GM23338 (cell line): ENCODE measurements at regions not wholly inside any gene's neighbourhood (a gene's known extent, or its start where the extent isn't known, plus 50 kb on each side); places are given as distances from the start of the nearest gene placed in this dataset.

ENCODE experiments used
- ATAC-seq: fragments of 200-7000 bp; cut with Tn5 transposase; 3 replicates; pipeline ENCODE4 v1.9.1; 2020
- DNase-seq: peaks from one replicate; pipeline ENCODE4 v3.0.0-alpha.2; 2015; ENCODE audit warnings: low spot score
- H2AFZ ChIP-seq: fragments of 200-600 bp; sonication (generic); 2 replicates; pipeline ENCODE4 v1.8.0; 2016; ENCODE audit warnings: antibody characterized with exemption, mild to moderate bottlenecking, moderate library complexity
- H3F3A ChIP-seq: fragments of 200-600 bp; sonication (generic); replicated peaks from 2 replicates; pipeline ENCODE4 v1.8.0; 2017; ENCODE audit warnings: antibody characterized with exemption, mixed run types, low read depth
- H3K27ac ChIP-seq: fragments of 200-600 bp; sonication (generic); 2 replicates; pipeline ENCODE4 v1.6.1; 2016; ENCODE audit warnings: low read depth
- H3K27me3 ChIP-seq: fragments of 200-600 bp; sonication (generic); 2 replicates; pipeline ENCODE4 v1.8.0; 2016; ENCODE audit warnings: mild to moderate bottlenecking, mixed run types, moderate library complexity; ENCODE audit not compliant: insufficient read depth
- H3K36me3 ChIP-seq: fragments of 200-600 bp; sonication (generic); 2 replicates; pipeline ENCODE4 v1.8.0; 2016; ENCODE audit warnings: mild to moderate bottlenecking; ENCODE audit not compliant: insufficient read depth
- H3K4me1 ChIP-seq: fragments of 200-600 bp; sonication (generic); 2 replicates; pipeline ENCODE4 v1.8.0; 2016; ENCODE audit warnings: mild to moderate bottlenecking, moderate library complexity; ENCODE audit not compliant: insufficient read depth
- H3K4me2 ChIP-seq: fragments of 200-600 bp; sonication (generic); 2 replicates; pipeline ENCODE4 v1.7.1; 2017; ENCODE audit warnings: mixed run types
- H3K4me3 ChIP-seq: fragments of 200-600 bp; sonication (generic); 2 replicates; pipeline ENCODE4 v1.6.1; 2016; ENCODE audit warnings: mixed run types
- H3K79me2 ChIP-seq: fragments of 200-600 bp; sonication (generic); replicated peaks from 2 replicates; pipeline ENCODE4 v1.8.0; 2017; ENCODE audit warnings: mild to moderate bottlenecking; ENCODE audit not compliant: insufficient read depth
- H3K9me2 ChIP-seq: fragments of 200-600 bp; sonication (generic); 2 replicates; pipeline ENCODE4 v1.8.0; 2017; ENCODE audit not compliant: insufficient read depth
- H4K20me1 ChIP-seq: fragments of 200-600 bp; sonication (generic); replicated peaks from 2 replicates; pipeline ENCODE4 v1.8.0; 2017; ENCODE audit warnings: mild to moderate bottlenecking; ENCODE audit not compliant: insufficient read depth
- H3K27ac Mint-ChIP-seq: 2 replicates; pipeline ENCODE4 v1.8.0; 2020; ENCODE audit warnings: inconsistent platforms, mild to moderate bottlenecking, moderate library complexity, mixed read lengths
- H3K27me3 Mint-ChIP-seq: 3 replicates; pipeline ENCODE4 v1.8.0; 2022; ENCODE audit warnings: low read depth, mild to moderate bottlenecking, moderate library complexity, mixed read lengths, inconsistent platforms; ENCODE audit not compliant: insufficient read depth, poor library complexity
- H3K36me3 Mint-ChIP-seq: 3 replicates; pipeline ENCODE4 v1.8.0; 2021; ENCODE audit warnings: low read depth, mild to moderate bottlenecking, inconsistent platforms, moderate library complexity, mixed read lengths
- H3K4me1 Mint-ChIP-seq: 3 replicates; pipeline ENCODE4 v1.8.0; 2020; ENCODE audit warnings: mild to moderate bottlenecking, inconsistent platforms, mixed read lengths
- H3K4me3 Mint-ChIP-seq: 3 replicates; pipeline ENCODE4 v1.8.0; 2021; ENCODE audit warnings: moderate library complexity, mild to moderate bottlenecking, inconsistent platforms, mixed read lengths
- H3K9me3 Mint-ChIP-seq: 3 replicates; pipeline ENCODE4 v1.8.0; 2020; ENCODE audit warnings: moderate library complexity, mild to moderate bottlenecking, inconsistent platforms, mixed read lengths
- EZH2 ChIP-seq: fragments of 200-600 bp; sonication (generic); IDR thresholded peaks from one replicate; pipeline ENCODE4 v1.8.0; 2017; ENCODE audit warnings: antibody characterized with exemption, mild to moderate bottlenecking, low read depth; ENCODE audit not compliant: unreplicated experiment
- EZH2phosphoT487 ChIP-seq: fragments of 200-600 bp; sonication (generic); IDR thresholded peaks from one replicate; pipeline ENCODE4 v1.8.1; 2018; ENCODE audit warnings: antibody characterized with exemption; ENCODE audit not compliant: unreplicated experiment
- ZNF114 ChIP-seq: fragments of 250-450 bp; sonication (Bioruptor Pico); IDR thresholded peaks from 2 replicates; pipeline ENCODE4 v1.5.0; 2020; ENCODE audit warnings: mild to moderate bottlenecking, moderate library complexity
- ZNF331 ChIP-seq: fragments of 250-450 bp; sonication (Bioruptor Pico); IDR thresholded peaks from 2 replicates; pipeline ENCODE4 v1.5.0; 2020; ENCODE audit warnings: low read depth, mild to moderate bottlenecking, moderate library complexity
- TF ChIP-seq, protein P1 (sequence below): fragments of 250-450 bp; sonication (Bioruptor Pico); IDR thresholded peaks from 2 replicates; pipeline ENCODE4 v1.5.0; 2020; ENCODE audit warnings: mild to moderate bottlenecking, moderate library complexity
- TF ChIP-seq, protein P2 (sequence below), 2 experiments: fragments of 200-600 bp in 1 of 2; sonication (generic) in 1 of 2; conservative IDR thresholded peaks; 2 replicates each; pipeline versions ENCODE4 v1.5.1 to v1.6.1; 2016 to 2017; ENCODE audit warnings: antibody characterized with exemption in 2 of 2, low read depth in 2 of 2, mild to moderate bottlenecking in 2 of 2, moderate library complexity in 1 of 2
- TF ChIP-seq, protein P3 (sequence below): IDR thresholded peaks from 2 replicates; pipeline ENCODE4 v1.6.1; 2016; ENCODE audit warnings: antibody characterized with exemption

DNA sequence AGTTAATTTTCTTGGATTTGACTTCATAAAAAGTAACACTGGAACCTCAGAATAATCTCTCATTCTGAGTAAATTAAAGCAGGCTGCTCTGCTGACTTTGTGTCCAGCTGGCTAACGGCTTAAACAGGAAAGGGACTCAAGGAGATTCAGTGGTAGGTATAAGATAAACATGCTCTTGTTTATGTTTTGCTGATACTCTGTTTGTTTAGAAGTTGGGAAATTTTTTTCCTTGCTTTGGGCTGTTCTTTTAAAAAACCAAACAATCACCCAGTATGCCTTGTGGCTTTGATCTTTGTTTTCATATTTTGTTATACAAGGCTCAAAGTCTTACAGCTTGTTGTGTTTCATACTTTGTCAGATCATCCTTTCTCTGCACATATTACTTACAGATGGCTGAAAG lies 237.6 kb upstream of the RIOK2 start:
- TF ChIP-seq, protein P1, sequence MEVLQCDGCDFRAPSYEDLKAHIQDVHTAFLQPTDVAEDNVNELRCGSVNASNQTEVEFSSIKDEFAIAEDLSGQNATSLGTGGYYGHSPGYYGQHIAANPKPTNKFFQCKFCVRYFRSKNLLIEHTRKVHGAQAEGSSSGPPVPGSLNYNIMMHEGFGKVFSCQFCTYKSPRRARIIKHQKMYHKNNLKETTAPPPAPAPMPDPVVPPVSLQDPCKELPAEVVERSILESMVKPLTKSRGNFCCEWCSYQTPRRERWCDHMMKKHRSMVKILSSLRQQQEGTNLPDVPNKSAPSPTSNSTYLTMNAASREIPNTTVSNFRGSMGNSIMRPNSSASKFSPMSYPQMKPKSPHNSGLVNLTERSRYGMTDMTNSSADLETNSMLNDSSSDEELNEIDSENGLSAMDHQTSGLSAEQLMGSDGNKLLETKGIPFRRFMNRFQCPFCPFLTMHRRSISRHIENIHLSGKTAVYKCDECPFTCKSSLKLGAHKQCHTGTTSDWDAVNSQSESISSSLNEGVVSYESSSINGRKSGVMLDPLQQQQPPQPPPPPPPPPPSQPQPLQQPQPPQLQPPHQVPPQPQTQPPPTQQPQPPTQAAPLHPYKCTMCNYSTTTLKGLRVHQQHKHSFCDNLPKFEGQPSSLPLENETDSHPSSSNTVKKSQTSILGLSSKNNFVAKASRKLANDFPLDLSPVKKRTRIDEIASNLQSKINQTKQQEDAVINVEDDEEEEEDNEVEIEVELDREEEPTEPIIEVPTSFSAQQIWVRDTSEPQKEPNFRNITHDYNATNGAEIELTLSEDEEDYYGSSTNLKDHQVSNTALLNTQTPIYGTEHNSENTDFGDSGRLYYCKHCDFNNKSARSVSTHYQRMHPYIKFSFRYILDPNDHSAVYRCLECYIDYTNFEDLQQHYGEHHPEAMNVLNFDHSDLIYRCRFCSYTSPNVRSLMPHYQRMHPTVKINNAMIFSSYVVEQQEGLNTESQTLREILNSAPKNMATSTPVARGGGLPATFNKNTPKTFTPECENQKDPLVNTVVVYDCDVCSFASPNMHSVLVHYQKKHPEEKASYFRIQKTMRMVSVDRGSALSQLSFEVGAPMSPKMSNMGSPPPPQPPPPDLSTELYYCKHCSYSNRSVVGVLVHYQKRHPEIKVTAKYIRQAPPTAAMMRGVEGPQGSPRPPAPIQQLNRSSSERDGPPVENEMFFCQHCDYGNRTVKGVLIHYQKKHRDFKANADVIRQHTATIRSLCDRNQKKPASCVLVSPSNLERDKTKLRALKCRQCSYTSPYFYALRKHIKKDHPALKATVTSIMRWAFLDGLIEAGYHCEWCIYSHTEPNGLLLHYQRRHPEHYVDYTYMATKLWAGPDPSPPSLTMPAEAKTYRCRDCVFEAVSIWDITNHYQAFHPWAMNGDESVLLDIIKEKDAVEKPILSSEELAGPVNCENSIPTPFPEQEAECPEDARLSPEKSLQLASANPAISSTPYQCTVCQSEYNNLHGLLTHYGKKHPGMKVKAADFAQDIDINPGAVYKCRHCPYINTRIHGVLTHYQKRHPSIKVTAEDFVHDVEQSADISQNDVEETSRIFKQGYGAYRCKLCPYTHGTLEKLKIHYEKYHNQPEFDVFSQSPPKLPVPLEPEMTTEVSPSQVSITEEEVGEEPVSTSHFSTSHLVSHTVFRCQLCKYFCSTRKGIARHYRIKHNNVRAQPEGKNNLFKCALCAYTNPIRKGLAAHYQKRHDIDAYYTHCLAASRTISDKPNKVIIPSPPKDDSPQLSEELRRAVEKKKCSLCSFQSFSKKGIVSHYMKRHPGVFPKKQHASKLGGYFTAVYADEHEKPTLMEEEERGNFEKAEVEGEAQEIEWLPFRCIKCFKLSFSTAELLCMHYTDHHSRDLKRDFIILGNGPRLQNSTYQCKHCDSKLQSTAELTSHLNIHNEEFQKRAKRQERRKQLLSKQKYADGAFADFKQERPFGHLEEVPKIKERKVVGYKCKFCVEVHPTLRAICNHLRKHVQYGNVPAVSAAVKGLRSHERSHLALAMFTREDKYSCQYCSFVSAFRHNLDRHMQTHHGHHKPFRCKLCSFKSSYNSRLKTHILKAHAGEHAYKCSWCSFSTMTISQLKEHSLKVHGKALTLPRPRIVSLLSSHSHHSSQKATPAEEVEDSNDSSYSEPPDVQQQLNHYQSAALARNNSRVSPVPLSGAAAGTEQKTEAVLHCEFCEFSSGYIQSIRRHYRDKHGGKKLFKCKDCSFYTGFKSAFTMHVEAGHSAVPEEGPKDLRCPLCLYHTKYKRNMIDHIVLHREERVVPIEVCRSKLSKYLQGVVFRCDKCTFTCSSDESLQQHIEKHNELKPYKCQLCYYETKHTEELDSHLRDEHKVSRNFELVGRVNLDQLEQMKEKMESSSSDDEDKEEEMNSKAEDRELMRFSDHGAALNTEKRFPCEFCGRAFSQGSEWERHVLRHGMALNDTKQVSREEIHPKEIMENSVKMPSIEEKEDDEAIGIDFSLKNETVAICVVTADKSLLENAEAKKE (CRISPR knock-in tag): no peak
- TF ChIP-seq ZNF331 (CRISPR knock-in tag) (no peak), EZH2 (no peak), EZH2phosphoT487 (no peak), ZNF114 (CRISPR knock-in tag) (no peak)
- TF ChIP-seq, protein P2, sequence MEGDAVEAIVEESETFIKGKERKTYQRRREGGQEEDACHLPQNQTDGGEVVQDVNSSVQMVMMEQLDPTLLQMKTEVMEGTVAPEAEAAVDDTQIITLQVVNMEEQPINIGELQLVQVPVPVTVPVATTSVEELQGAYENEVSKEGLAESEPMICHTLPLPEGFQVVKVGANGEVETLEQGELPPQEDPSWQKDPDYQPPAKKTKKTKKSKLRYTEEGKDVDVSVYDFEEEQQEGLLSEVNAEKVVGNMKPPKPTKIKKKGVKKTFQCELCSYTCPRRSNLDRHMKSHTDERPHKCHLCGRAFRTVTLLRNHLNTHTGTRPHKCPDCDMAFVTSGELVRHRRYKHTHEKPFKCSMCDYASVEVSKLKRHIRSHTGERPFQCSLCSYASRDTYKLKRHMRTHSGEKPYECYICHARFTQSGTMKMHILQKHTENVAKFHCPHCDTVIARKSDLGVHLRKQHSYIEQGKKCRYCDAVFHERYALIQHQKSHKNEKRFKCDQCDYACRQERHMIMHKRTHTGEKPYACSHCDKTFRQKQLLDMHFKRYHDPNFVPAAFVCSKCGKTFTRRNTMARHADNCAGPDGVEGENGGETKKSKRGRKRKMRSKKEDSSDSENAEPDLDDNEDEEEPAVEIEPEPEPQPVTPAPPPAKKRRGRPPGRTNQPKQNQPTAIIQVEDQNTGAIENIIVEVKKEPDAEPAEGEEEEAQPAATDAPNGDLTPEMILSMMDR (conservative IDR thresholded peaks at IDR 0.05; ENCODE audit: low read depth in 2 of 2): no peak
- TF ChIP-seq, protein P3, sequence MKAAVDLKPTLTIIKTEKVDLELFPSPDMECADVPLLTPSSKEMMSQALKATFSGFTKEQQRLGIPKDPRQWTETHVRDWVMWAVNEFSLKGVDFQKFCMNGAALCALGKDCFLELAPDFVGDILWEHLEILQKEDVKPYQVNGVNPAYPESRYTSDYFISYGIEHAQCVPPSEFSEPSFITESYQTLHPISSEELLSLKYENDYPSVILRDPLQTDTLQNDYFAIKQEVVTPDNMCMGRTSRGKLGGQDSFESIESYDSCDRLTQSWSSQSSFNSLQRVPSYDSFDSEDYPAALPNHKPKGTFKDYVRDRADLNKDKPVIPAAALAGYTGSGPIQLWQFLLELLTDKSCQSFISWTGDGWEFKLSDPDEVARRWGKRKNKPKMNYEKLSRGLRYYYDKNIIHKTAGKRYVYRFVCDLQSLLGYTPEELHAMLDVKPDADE: no peak
- H3K27me3 Mint-ChIP-seq: peaks cover 2% of the 10 kb centered on the region

More for the DNA sequence above, 237.6 kb upstream of the RIOK2 start:
- DNase-seq (no peak), ATAC-seq (no peak)
- Mint-ChIP-seq H3K4me3 (no peak overlapping the region), H3K4me1 (peaks cover 6% of the 10 kb centered on the region; the same call in 1 of the 3 replicates), H3K27ac (no peak overlapping the region), H3K36me3 (no peaks in the 10 kb centered on the region), H3K9me3 (no peaks in the 10 kb centered on the region)
- no peaks in the 10 kb centered on the region for H4K20me1 ChIP-seq
- H3K4me2 ChIP-seq: no peak overlapping the region
- H3K36me3 ChIP-seq: no peaks in the 10 kb centered on the region
- H3K79me2 ChIP-seq: no peaks in the 10 kb centered on the region
- H3K9me2 ChIP-seq: no peaks in the 10 kb centered on the region
- H3K4me1 ChIP-seq: 0 out of 2 replicates have a peak, but pooled peaks cover 5% of the 10 kb centered on the region
- no peaks in the 10 kb centered on the region for H3F3A ChIP-seq
- no peak overlapping the region for H3K4me3 ChIP-seq
- H3K27me3 ChIP-seq: no peaks in the 10 kb centered on the region
- H3K27ac ChIP-seq: no peak overlapping the region
- no peak overlapping the region for H2AFZ ChIP-seq
